ENCODE measurements at regions not wholly inside any gene's neighbourhood (a gene's known extent, or its start where the extent isn't known, plus 50 kb on each side); places are given as distances from the start of the nearest gene placed in this dataset.

GRCh38 chr7:22627136-22627535, 99.9 kb upstream of the IL6 start:
- Histone ChIP-seq H2BK15ac (ENCODE audit: low read length) (no peak overlapping the region), H3K23ac (ENCODE audit: insufficient read length) (no peak overlapping the region), H4K8ac (ENCODE audit: extremely low read depth, insufficient read depth, low read length) (no peak overlapping the region), H3K79me2 (ENCODE audit: control insufficient read depth in 1 of 2, insufficient read depth in 2 of 2, low read length in 2 of 2) (no peaks in the 10 kb centered on the region), H3K27ac (ENCODE audit: low read depth, low read length) (no peak overlapping the region), H4K20me1 (replicated peaks in 1 of 2; ENCODE audit: control insufficient read depth in 1 of 2, insufficient read depth in 2 of 2, low read length in 2 of 2) (no peaks in the 10 kb centered on the region), H3K4me2 (ENCODE audit: insufficient read depth in 1 of 2, low read depth in 2 of 2, low read length in 2 of 2) (no peak overlapping the region), H3K9me3 (ENCODE audit: insufficient read depth in 2 of 2, low read depth in 1 of 2, low read length in 1 of 2) (no peaks in the 10 kb centered on the region), H3K9ac (replicated peaks in 1 of 4; ENCODE audit: extremely low read depth in 1 of 4, low read depth in 3 of 4, low read length in 3 of 4) (no peak overlapping the region), H2BK120ac (replicated peaks; ENCODE audit: low read depth, low read length) (no peak overlapping the region), H3K4ac (replicated peaks; ENCODE audit: insufficient read length, low read depth, low read length) (no peak overlapping the region), H3K4me1 (replicated peaks in 1 of 4; ENCODE audit: control insufficient read depth in 3 of 4, insufficient read depth in 4 of 4, low read length in 3 of 4) (0 out of 7 replicates have a peak, but pooled peaks cover 0 to 4% (median 0%) of the 10 kb centered on the region in 4 experiments), H2BK5ac (ENCODE audit: low read depth, low read length) (no peak overlapping the region), H3K18ac (ENCODE audit: extremely low read depth, low read length) (no peak overlapping the region), H4K91ac (replicated peaks; ENCODE audit: insufficient read length, low read length) (no peak overlapping the region), H2BK12ac (ENCODE audit: low read depth, low read length) (no peak overlapping the region), H2AK5ac (ENCODE audit: low read depth, low read length) (no peak overlapping the region), H2AFZ (ENCODE audit: low read length) (no peak overlapping the region), H3K56ac (replicated peaks; ENCODE audit: insufficient read length, low read depth, low read length) (no peak overlapping the region), H3K4me3 (ENCODE audit: extremely low read depth in 1 of 4, insufficient read depth in 2 of 4, low read depth in 3 of 4, low read length in 4 of 4) (no peak overlapping the region), H3K23me2 (ENCODE audit: low read depth, low read length) (no peaks in the 10 kb centered on the region), H3K79me1 (ENCODE audit: low read depth, low read length) (no peaks in the 10 kb centered on the region), H2BK20ac (ENCODE audit: low read length) (no peak overlapping the region), H3K36me3 (ENCODE audit: control insufficient read depth in 2 of 4, insufficient read depth in 4 of 4, low read length in 3 of 4) (no peaks in the 10 kb centered on the region), H4K5ac (ENCODE audit: insufficient read length, low read depth, low read length) (no peak overlapping the region), H3K14ac (ENCODE audit: insufficient read length) (no peak overlapping the region), H3K27me3 (replicated peaks in 1 of 4; ENCODE audit: control insufficient read depth in 3 of 4, extremely low read depth in 1 of 4, insufficient read depth in 3 of 4, low read length in 3 of 4) (no peaks in the 10 kb centered on the region)
- WGBS, 2 experiments (ENCODE audit: extremely low coverage in 1 of 2, insufficient coverage in 1 of 2, insufficient read length in 1 of 2, insufficient replicate concordance in 2 of 2, low coverage in 1 of 2, low lambda C conversion rate in 2 of 2, missing lambda C conversion rate in 1 of 2), result 94% methylated on average over 2 of the region's 2 CpGs; no CpG with 5 or more reads in 1 of the 2 experiments
- CTCF ChIA-PET (ENCODE audit: partially characterized antibody), result interaction anchor here (1.0 kb wide), 1 partner anchor 40 kb away, joined by 3 read pairs; no protein-coding TSS in a partner anchor
- no peak for FAIRE-seq
- POLR2A ChIA-PET (ENCODE audit: partially characterized antibody), result interaction anchor here (0.8 kb wide), 1 partner anchor 9 kb away, joined by 3 read pairs; no protein-coding TSS in a partner anchor
- DNase-seq (ENCODE audit: low read depth in 1 of 2, low spot score in 2 of 2), result no peak
- no peak for TF ChIP-seq ZNF274 (IDR thresholded peaks at IDR 0.05; ENCODE audit: borderline replicate concordance, extremely low read depth, low read length)
- TF ChIP-seq SIX5 (IDR thresholded peaks at IDR 0.05; ENCODE audit: low read depth, low read length), result no peak
- no peak for TF ChIP-seq SRF (IDR thresholded peaks at IDR 0.05; ENCODE audit: low read depth, low read length)
- no peak for TF ChIP-seq ASH2L (IDR thresholded peaks at IDR 0.05; ENCODE audit: low read length)
- TF ChIP-seq SIN3A (conservative IDR thresholded peaks at IDR 0.05 in 1 of 2, IDR thresholded peaks at IDR 0.05 in 1 of 2; ENCODE audit: low read depth in 1 of 2, low read length in 2 of 2), result no peak
- no peak for TF ChIP-seq KDM5A (IDR thresholded peaks at IDR 0.05; ENCODE audit: low read length)
- TF ChIP-seq E2F6 (IDR thresholded peaks at IDR 0.05), result no peak
- no peak for TF ChIP-seq TEAD4 (IDR thresholded peaks at IDR 0.05; ENCODE audit: low read depth, low read length)
- no peak for TF ChIP-seq MAX (IDR thresholded peaks at IDR 0.05)
- no peak for TF ChIP-seq CEBPB (IDR thresholded peaks at IDR 0.05; ENCODE audit: low read depth, low read length)
- no peak for TF ChIP-seq SP2 (IDR thresholded peaks at IDR 0.05; ENCODE audit: low read length)
- no peak for TF ChIP-seq TAF1 (IDR thresholded peaks at IDR 0.05; ENCODE audit: low read depth, low read length)
- TF ChIP-seq RXRA (IDR thresholded peaks at IDR 0.05; ENCODE audit: insufficient read depth, low read depth, low read length), result no peak
- no peak for TF ChIP-seq BACH1 (IDR thresholded peaks at IDR 0.05; ENCODE audit: low read length)
- no peak for TF ChIP-seq TCF12 (IDR thresholded peaks at IDR 0.05; ENCODE audit: low read depth, low read length)
- TF ChIP-seq EGR1 (IDR thresholded peaks at IDR 0.05; ENCODE audit: borderline replicate concordance, low read depth, low read length), result no peak
